Dendritic cell treated with granulocyte-macrophage colony-stimulating factor and Interleukin-4, amounts not matched to agents 40 ng/mL and 50 ng/mL, for 4 days (primary cell): ENCODE measurements at regions not wholly inside any gene's neighbourhood (a gene's known extent, or its start where the extent isn't known, plus 50 kb on each side); places are given as distances from the start of the nearest gene placed in this dataset.

Source experiments
- H3K27ac Mint-ChIP-seq: one replicate; pipeline ENCODE4 v1.8.0; 2022; ENCODE audit warnings: mild to moderate bottlenecking, mixed read lengths
- H3K27me3 Mint-ChIP-seq: one replicate; pipeline ENCODE4 v1.8.0; 2022; ENCODE audit warnings: mild to moderate bottlenecking, mixed read lengths
- H3K36me3 Mint-ChIP-seq: one replicate; pipeline ENCODE4 v1.8.0; 2022; ENCODE audit warnings: low read depth, mixed read lengths
- H3K4me1 Mint-ChIP-seq: one replicate; pipeline ENCODE4 v1.8.0; 2022; ENCODE audit warnings: low read depth, mixed read lengths
- H3K4me3 Mint-ChIP-seq: one replicate; pipeline ENCODE4 v1.8.0; 2022; ENCODE audit warnings: mild to moderate bottlenecking, moderate library complexity, mixed read lengths
- H3K9me3 Mint-ChIP-seq: one replicate; pipeline ENCODE4 v1.8.0; 2022; ENCODE audit warnings: mixed read lengths
- intact Hi-C: fragments of 100-400 bp; cut with micrococcal nuclease; formaldehyde crosslinking; loops from one replicate; pipeline ENCODE4 v1.15.0; 2022

DNA sequence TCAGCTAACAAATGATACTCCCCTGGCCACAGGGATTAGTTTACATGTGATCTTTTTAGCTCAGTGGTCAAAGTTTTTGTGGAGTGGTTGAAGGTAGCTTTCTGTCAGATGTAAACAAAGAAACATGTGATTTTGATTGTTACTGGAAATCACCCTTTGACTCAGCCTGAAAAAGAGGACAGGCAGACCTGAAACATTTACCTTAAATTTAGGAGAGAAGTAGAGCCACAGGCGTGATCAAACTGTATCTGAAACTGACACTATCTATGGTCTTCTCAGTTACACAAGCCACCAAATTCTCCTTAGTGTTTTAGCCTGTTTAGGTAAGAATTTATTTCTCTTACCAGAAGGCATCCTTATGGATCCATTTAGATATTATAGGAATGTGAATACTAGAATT lies 136.7 kb downstream of the CBLL2 start:
- H3K9me3 Mint-ChIP-seq = peaks cover 1% of the 10 kb centered on the region
- H3K27me3 Mint-ChIP-seq = no peaks in the 10 kb centered on the region
- H3K36me3 Mint-ChIP-seq = no peaks in the 10 kb centered on the region
- no peak overlapping the region for H3K4me3 Mint-ChIP-seq
- intact Hi-C loops = no loop called here
- H3K4me1 Mint-ChIP-seq = no peaks in the 10 kb centered on the region
- H3K27ac Mint-ChIP-seq = no peak overlapping the region

DNA sequence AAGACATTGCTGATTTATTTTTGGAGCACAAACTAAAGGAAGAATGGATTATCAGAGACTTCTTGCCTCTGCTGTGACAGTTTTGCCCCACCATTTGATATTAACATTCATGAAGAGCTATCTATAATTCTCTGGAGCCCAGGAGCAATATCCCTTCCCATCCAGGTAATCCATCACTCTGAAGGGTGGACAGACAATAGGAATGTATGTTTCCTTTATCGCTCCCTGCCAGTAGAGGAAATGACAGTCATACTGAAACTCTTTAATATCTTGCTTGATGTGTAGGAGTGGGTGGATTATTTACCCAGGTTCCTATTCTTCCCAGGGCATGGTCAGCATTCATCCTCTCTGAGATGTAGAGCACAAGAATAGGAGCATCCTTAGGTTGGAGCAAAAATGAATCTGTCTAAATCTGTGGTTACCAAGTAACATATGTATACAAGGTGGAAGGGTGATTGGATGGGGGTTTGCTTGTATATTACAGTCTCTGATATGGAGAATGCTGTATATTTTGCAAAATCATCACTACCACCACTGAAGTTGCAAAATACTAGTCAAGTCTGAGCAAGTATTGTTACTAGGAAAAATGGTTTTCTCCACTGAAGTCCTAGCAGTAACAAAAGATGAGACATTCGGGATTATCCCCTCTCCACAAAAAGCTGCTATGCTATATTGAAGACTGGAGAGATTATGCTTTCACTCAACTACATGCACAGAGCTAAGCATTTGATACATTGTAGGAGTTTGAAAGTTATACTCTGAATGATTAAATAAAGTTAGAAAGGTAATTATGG lies 151.6 kb downstream of the CBLL2 start:
- no peak overlapping the region for H3K27ac Mint-ChIP-seq
- no peak overlapping the region for H3K4me3 Mint-ChIP-seq
- no peaks in the 10 kb centered on the region for H3K36me3 Mint-ChIP-seq
- H3K4me1 Mint-ChIP-seq = no peaks in the 10 kb centered on the region
- intact Hi-C loops = no loop called here
- no peaks in the 10 kb centered on the region for H3K27me3 Mint-ChIP-seq
- peaks cover 9% of the 10 kb centered on the region for H3K9me3 Mint-ChIP-seq

DNA sequence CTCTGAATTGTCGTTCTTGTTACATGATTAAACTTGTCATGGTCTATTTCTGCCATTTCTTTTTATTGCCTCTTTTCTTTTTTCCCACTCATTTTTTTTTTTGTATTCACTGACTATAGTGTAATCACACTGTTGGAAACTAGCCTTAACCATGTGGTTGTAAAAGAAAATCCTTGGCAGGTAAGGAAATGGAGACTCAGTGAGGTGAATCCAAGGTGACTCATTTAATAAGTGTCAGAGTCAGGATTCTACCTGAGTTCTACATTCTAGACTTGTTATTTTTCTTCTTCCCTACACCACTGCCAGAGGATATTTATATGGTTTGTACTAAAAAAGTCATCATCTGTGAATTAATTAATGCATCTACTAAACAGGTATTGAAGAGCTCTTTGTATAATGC lies 152.2 kb downstream of the CBLL2 start:
- intact Hi-C loops = no loop called here
- H3K4me1 Mint-ChIP-seq = no peaks in the 10 kb centered on the region
- no peak overlapping the region for H3K27ac Mint-ChIP-seq

DNA sequence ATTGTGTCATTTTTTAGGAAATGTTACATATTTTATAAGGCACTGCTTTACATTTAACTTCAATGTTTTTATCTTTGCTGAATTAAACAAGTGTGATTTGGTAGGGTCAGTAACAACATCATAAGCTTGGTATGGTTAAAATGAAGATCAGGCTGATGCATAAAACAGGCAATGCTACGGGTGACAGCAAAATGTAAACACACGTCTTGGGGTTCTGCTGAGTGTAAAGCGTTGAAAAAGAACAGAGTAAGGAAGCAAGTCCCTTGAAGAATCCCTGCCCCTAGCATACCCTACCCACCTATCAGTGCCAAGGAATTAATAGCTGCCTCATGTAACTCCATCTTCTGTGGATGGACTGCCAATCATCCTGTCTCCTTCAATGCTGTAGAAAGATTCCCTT lies 157.0 kb downstream of the CBLL2 start:
- no peaks in the 10 kb centered on the region for H3K4me1 Mint-ChIP-seq
- peaks cover 44% of the 10 kb centered on the region for H3K9me3 Mint-ChIP-seq
- no peaks in the 10 kb centered on the region for H3K36me3 Mint-ChIP-seq
- intact Hi-C loops = no loop called here
- no peak overlapping the region for H3K27ac Mint-ChIP-seq
- H3K27me3 Mint-ChIP-seq = no peaks in the 10 kb centered on the region
- H3K4me3 Mint-ChIP-seq = no peak overlapping the region

More for the DNA sequence above, 152.2 kb downstream of the CBLL2 start:
- no peak overlapping the region for H3K4me3 Mint-ChIP-seq
- H3K27me3 Mint-ChIP-seq = no peaks in the 10 kb centered on the region
- no peaks in the 10 kb centered on the region for H3K36me3 Mint-ChIP-seq
- peaks cover 15% of the 10 kb centered on the region for H3K9me3 Mint-ChIP-seq

- no peaks in the 10 kb centered on the region for H3K36me3 Mint-ChIP-seq
- no peaks in the 10 kb centered on the region for H3K4me1 Mint-ChIP-seq
- intact Hi-C loops = no loop called here
- H3K4me3 Mint-ChIP-seq = no peak overlapping the region
- H3K27me3 Mint-ChIP-seq = no peaks in the 10 kb centered on the region
- peaks cover 44% of the 10 kb centered on the region for H3K9me3 Mint-ChIP-seq
- H3K27ac Mint-ChIP-seq = no peak overlapping the region
Observed at GRCh38 chrX:22430701-22431100, 158.0 kb downstream of the CBLL2 start.

DNA sequence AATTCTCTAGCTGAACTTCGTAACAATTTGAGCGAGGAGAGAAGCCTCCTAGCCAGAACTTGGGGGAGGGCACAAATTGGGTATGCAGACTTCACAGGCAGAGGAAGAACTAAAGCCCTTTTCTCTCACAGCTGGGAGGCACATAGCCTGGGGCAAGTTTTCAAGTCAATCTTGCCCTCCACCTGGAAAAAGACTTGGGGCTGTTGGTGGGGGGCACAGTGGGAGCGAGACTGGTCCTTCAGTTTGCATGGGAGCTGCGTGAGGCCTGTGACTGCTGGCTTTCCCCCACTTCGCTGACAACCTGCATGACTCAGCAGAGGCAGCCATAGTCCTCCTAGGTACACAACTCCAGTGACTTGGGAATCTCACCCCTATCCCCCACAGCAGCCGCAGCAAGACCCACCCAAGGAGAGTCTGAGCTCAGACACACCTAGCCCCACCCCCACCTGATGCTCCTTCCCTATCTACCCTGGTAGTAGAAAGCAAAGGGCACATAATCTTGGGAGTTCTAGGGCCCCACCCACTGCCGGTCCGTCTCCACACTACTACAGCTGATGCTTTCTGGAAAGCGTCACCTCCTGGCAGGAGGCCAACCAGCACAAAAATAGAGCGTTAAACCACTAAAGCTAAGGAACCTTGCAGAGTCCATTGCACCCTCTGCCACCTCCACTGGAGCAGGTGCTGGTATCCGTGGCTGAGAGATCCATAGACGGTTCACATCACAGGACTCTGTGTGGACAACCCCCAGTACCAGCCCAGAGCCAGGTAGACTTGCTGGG lies 160.8 kb downstream of the CBLL2 start:
- H3K27ac Mint-ChIP-seq = no peak overlapping the region
- intact Hi-C loops = no loop called here
- peaks cover 41% of the 10 kb centered on the region for H3K9me3 Mint-ChIP-seq
- H3K4me3 Mint-ChIP-seq = no peak overlapping the region
- H3K36me3 Mint-ChIP-seq = no peaks in the 10 kb centered on the region
- H3K4me1 Mint-ChIP-seq = no peaks in the 10 kb centered on the region
- no peaks in the 10 kb centered on the region for H3K27me3 Mint-ChIP-seq

DNA sequence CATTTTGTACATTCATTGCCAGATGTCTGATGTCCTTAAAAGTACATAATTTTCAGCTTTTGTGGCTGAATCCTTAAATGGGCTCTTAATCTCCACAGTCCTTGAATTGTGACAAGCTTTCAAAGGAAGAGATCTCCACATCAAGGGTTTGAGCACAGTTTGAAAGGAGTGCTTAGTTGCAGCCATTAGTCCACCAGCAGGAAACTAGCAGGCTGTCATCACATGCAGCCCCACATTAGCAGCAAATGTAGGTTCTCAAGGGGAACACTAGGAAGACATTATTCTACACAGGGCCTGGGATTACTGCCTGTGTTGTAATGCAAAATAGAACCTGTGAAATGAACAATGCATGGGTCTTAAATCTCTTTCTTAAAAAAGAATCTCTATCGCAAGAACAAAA lies 173.2 kb downstream of the CBLL2 start:
- H3K27ac Mint-ChIP-seq = no peak overlapping the region
- intact Hi-C loops = no loop called here
- no peaks in the 10 kb centered on the region for H3K36me3 Mint-ChIP-seq
- H3K4me3 Mint-ChIP-seq = no peak overlapping the region
- no peaks in the 10 kb centered on the region for H3K4me1 Mint-ChIP-seq
- no peaks in the 10 kb centered on the region for H3K9me3 Mint-ChIP-seq
- no peaks in the 10 kb centered on the region for H3K27me3 Mint-ChIP-seq

- no peak overlapping the region for H3K4me3 Mint-ChIP-seq
- H3K36me3 Mint-ChIP-seq = no peaks in the 10 kb centered on the region
- no peak overlapping the region for H3K27ac Mint-ChIP-seq
- H3K4me1 Mint-ChIP-seq = no peaks in the 10 kb centered on the region
- no peaks in the 10 kb centered on the region for H3K27me3 Mint-ChIP-seq
- no peaks in the 10 kb centered on the region for H3K9me3 Mint-ChIP-seq
- intact Hi-C loops = no loop called here
Observed at GRCh38 chrX:22462959-22463358, 190.2 kb downstream of the CBLL2 start.

DNA sequence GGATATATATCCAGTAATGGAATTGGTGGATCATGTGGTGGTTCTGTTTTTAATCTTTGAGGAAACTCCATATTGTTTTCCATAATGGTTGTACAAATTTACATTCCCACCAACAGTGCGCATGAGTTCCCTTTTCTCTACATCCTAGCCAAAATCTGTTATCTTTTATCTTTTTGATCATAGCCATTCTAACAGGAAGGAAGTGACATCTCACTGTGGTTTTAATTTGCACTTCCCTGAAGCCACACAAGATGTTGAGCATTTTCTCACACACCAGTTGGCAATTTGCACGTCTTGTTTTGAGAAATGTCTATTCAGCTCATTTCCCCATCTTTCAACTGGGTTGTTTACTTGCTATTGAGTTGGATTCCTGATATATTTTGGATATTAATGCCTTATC lies 194.9 kb downstream of the CBLL2 start:
- H3K4me3 Mint-ChIP-seq = no peak overlapping the region
- no peaks in the 10 kb centered on the region for H3K36me3 Mint-ChIP-seq
- no peak overlapping the region for H3K27ac Mint-ChIP-seq
- no peaks in the 10 kb centered on the region for H3K27me3 Mint-ChIP-seq
- no peaks in the 10 kb centered on the region for H3K4me1 Mint-ChIP-seq
- intact Hi-C loops = no loop called here
- no peaks in the 10 kb centered on the region for H3K9me3 Mint-ChIP-seq

DNA sequence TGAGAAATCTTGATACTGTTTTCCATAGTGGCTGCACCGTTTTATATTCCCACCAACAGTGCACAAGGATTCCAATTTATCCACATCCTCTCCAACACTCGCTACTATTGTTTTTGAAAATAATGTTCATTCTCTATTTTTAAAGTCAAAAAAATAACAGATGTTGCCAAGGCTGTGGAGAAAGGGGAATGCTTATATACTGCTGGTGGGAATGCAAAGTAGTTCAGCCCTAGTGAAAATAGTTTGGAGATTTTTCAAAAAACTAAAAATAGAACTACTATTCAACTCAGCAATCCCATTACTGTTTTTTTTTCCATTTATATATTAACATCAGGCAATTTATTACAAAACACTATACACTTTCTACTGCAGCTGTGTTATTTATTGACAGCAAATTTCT lies 208.7 kb downstream of the CBLL2 start:
- H3K4me1 Mint-ChIP-seq = no peaks in the 10 kb centered on the region
- no peaks in the 10 kb centered on the region for H3K27me3 Mint-ChIP-seq
- H3K27ac Mint-ChIP-seq = no peak overlapping the region
- intact Hi-C loops = no loop called here
- peaks cover 23% of the 10 kb centered on the region for H3K9me3 Mint-ChIP-seq
- H3K36me3 Mint-ChIP-seq = no peaks in the 10 kb centered on the region
- no peak overlapping the region for H3K4me3 Mint-ChIP-seq

DNA sequence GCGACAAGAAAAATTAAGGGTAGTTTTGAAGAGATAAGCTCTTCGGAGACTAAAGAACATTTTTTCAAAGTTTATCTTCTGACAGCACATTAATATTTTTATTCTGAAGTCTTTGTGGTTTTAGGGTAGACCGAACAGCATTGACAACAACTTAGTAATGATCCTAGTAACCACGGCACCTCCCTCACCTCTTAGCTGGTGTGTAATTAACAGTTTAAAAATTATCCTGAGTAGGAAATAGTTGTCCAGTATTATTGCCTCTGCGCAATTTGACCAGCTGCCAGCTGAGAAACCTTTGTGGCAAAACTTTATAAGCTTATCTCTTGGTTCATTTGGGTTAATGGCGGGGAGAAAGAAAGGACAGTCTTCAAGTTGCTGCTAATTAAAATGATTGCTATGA lies 213.6 kb downstream of the CBLL2 start:
- Mint-ChIP-seq H3K27me3 (no peaks in the 10 kb centered on the region), H3K27ac (no peak overlapping the region), H3K4me1 (no peaks in the 10 kb centered on the region), H3K9me3 (peaks cover 7% of the 10 kb centered on the region), H3K36me3 (no peaks in the 10 kb centered on the region), H3K4me3 (no peak overlapping the region)
- intact Hi-C loops = no loop called here

GRCh38 chrX:22516893-22517292 lies 244.2 kb downstream of the CBLL2 start:
- Mint-ChIP-seq H3K27ac (no peak overlapping the region), H3K9me3 (peaks cover 10% of the 10 kb centered on the region), H3K4me1 (no peaks in the 10 kb centered on the region), H3K36me3 (no peaks in the 10 kb centered on the region), H3K4me3 (no peak overlapping the region), H3K27me3 (no peaks in the 10 kb centered on the region)
- intact Hi-C loops = no loop called here

GRCh38 chrX:22520128-22520828 lies 247.6 kb downstream of the CBLL2 start:
- no peaks in the 10 kb centered on the region for H3K27me3 Mint-ChIP-seq
- no peaks in the 10 kb centered on the region for H3K4me1 Mint-ChIP-seq
- intact Hi-C loops = no loop called here
- peaks cover 10% of the 10 kb centered on the region for H3K9me3 Mint-ChIP-seq
- no peak overlapping the region for H3K4me3 Mint-ChIP-seq
- H3K36me3 Mint-ChIP-seq = no peaks in the 10 kb centered on the region
- no peak overlapping the region for H3K27ac Mint-ChIP-seq

- no peak overlapping the region for H3K4me3 Mint-ChIP-seq
- no peak overlapping the region for H3K27ac Mint-ChIP-seq
- intact Hi-C loops = no loop called here
- H3K27me3 Mint-ChIP-seq = no peaks in the 10 kb centered on the region
- no peaks in the 10 kb centered on the region for H3K4me1 Mint-ChIP-seq
- H3K36me3 Mint-ChIP-seq = no peaks in the 10 kb centered on the region
- H3K9me3 Mint-ChIP-seq = peaks cover 24% of the 10 kb centered on the region
Observed at GRCh38 chrX:22526339-22526738, 253.6 kb downstream of the CBLL2 start.
